ENCODE measurements at regions not wholly inside any gene's neighbourhood (a gene's known extent, or its start where the extent isn't known, plus 50 kb on each side); places are given as distances from the start of the nearest gene placed in this dataset.

- no peak overlapping the region for H3K27ac Mint-ChIP-seq (ENCODE audit: unreplicated experiment)
- DNase-seq (ENCODE audit: low spot score) = peak; percentile 18
- peaks cover 3% of the 10 kb centered on the region for H3K27me3 Mint-ChIP-seq (ENCODE audit: unreplicated experiment)
- H3K4me1 Mint-ChIP-seq (ENCODE audit: unreplicated experiment) = peaks cover 41% of the 10 kb centered on the region
- H3K4me3 Mint-ChIP-seq (ENCODE audit: unreplicated experiment) = no peak overlapping the region
- TF ChIP-seq CTCF (IDR thresholded peaks at IDR 0.05; ENCODE audit: unreplicated experiment) = peak; percentile 22
- no peaks in the 10 kb centered on the region for H3K9me3 Mint-ChIP-seq (ENCODE audit: unreplicated experiment)
- no peaks in the 10 kb centered on the region for H3K36me3 Mint-ChIP-seq (ENCODE audit: low read depth, unreplicated experiment)
These were observed 645.7 kb downstream of the ANKRD7 start for GRCh38 chr7:118870187-118870586.

- Mint-ChIP-seq H3K36me3 (ENCODE audit: low read depth, unreplicated experiment) (no peaks in the 10 kb centered on the region), H3K4me1 (ENCODE audit: unreplicated experiment) (peaks cover 41% of the 10 kb centered on the region), H3K9me3 (ENCODE audit: unreplicated experiment) (no peaks in the 10 kb centered on the region), H3K27ac (ENCODE audit: unreplicated experiment) (peak overlapping the region; percentile 26), H3K27me3 (ENCODE audit: unreplicated experiment) (peaks cover 3% of the 10 kb centered on the region), H3K4me3 (ENCODE audit: unreplicated experiment) (no peak overlapping the region)
- no peak for DNase-seq (ENCODE audit: low spot score)
- TF ChIP-seq CTCF (IDR thresholded peaks at IDR 0.05; ENCODE audit: unreplicated experiment) = no peak
These were observed 648.1 kb downstream of the ANKRD7 start for GRCh38 chr7:118872568-118872967.

GRCh38 chr7:118877187-118877586, 652.7 kb downstream of the ANKRD7 start:
- no peak for DNase-seq (ENCODE audit: low spot score)
- Mint-ChIP-seq H3K9me3 (ENCODE audit: unreplicated experiment) (no peaks in the 10 kb centered on the region), H3K36me3 (ENCODE audit: low read depth, unreplicated experiment) (no peaks in the 10 kb centered on the region), H3K27me3 (ENCODE audit: unreplicated experiment) (no peaks in the 10 kb centered on the region), H3K4me3 (ENCODE audit: unreplicated experiment) (no peak overlapping the region), H3K4me1 (ENCODE audit: unreplicated experiment) (peaks cover 10% of the 10 kb centered on the region), H3K27ac (ENCODE audit: unreplicated experiment) (no peak overlapping the region)
- no peak for TF ChIP-seq CTCF (IDR thresholded peaks at IDR 0.05; ENCODE audit: unreplicated experiment)

GRCh38 chr7:118878336-118878735, 653.8 kb downstream of the ANKRD7 start:
- Mint-ChIP-seq H3K27ac (ENCODE audit: unreplicated experiment) (no peak overlapping the region), H3K27me3 (ENCODE audit: unreplicated experiment) (peaks cover 1% of the 10 kb centered on the region), H3K9me3 (ENCODE audit: unreplicated experiment) (no peaks in the 10 kb centered on the region), H3K4me3 (ENCODE audit: unreplicated experiment) (no peak overlapping the region), H3K36me3 (ENCODE audit: low read depth, unreplicated experiment) (no peaks in the 10 kb centered on the region), H3K4me1 (ENCODE audit: unreplicated experiment) (peaks cover 4% of the 10 kb centered on the region)
- TF ChIP-seq CTCF (IDR thresholded peaks at IDR 0.05; ENCODE audit: unreplicated experiment) = no peak
- no peak for DNase-seq (ENCODE audit: low spot score)

- Mint-ChIP-seq H3K9me3 (ENCODE audit: unreplicated experiment) (no peaks in the 10 kb centered on the region), H3K36me3 (ENCODE audit: low read depth, unreplicated experiment) (no peaks in the 10 kb centered on the region)
These were observed 673.8 kb downstream of the ANKRD7 start for GRCh38 chr7:118898284-118898683.

More at GRCh38 chr7:118898284-118898683, 673.8 kb downstream of the ANKRD7 start:
- no peak for TF ChIP-seq CTCF (IDR thresholded peaks at IDR 0.05; ENCODE audit: unreplicated experiment)
- no peak for DNase-seq (ENCODE audit: low spot score)
- H3K4me3 Mint-ChIP-seq (ENCODE audit: unreplicated experiment) = no peak overlapping the region
- no peak overlapping the region for H3K27ac Mint-ChIP-seq (ENCODE audit: unreplicated experiment)
- H3K4me1 Mint-ChIP-seq (ENCODE audit: unreplicated experiment) = no peaks in the 10 kb centered on the region
- no peaks in the 10 kb centered on the region for H3K27me3 Mint-ChIP-seq (ENCODE audit: unreplicated experiment)
